Body of pancreas (tissue), 4 donors: ENCODE measurements at regions not wholly inside any gene's neighbourhood (a gene's known extent, or its start where the extent isn't known, plus 50 kb on each side); places are given as distances from the start of the nearest gene placed in this dataset.

ENCODE experiments used
- POLR2A ChIP-seq, 3 donors: fragments of 450-650 bp; IDR thresholded peaks; one replicate each; pipeline ENCODE4 v1.6.1; 2016; ENCODE audit warnings: antibody characterized with exemption in 3 of 3, mild to moderate bottlenecking in 2 of 3
- TF ChIP-seq, protein P1 (sequence below), 7 experiments: fragments of 450-650 bp in 4 of 7; fragments of 200-600 bp in 3 of 7; sonication (generic) in 3 of 7; IDR thresholded peaks; one replicate each; pipeline ENCODE4 v1.5.1; 2016 to 2019; ENCODE audit warnings: antibody characterized with exemption in 7 of 7

DNA sequence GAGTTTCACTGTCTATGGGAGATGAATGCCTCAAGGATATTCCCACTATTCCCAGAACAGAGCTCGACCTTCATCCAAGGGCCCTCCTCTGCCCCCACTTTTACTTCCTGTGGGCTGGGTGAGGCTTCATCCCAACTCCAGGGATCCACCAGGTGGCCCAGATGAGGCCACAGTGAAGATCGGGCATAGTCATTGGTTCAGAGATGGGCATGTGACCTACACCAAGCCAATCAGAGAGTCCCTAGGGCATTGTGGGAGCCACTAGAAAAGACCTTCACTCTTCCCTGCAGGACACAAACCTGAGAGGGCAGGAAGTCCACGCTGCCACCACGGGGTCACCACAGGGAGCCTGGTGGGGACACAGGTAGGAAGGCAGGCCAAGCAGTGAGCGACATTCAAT is 72.9 kb upstream of the SLC22A16 start:
- TF ChIP-seq, protein P1, sequence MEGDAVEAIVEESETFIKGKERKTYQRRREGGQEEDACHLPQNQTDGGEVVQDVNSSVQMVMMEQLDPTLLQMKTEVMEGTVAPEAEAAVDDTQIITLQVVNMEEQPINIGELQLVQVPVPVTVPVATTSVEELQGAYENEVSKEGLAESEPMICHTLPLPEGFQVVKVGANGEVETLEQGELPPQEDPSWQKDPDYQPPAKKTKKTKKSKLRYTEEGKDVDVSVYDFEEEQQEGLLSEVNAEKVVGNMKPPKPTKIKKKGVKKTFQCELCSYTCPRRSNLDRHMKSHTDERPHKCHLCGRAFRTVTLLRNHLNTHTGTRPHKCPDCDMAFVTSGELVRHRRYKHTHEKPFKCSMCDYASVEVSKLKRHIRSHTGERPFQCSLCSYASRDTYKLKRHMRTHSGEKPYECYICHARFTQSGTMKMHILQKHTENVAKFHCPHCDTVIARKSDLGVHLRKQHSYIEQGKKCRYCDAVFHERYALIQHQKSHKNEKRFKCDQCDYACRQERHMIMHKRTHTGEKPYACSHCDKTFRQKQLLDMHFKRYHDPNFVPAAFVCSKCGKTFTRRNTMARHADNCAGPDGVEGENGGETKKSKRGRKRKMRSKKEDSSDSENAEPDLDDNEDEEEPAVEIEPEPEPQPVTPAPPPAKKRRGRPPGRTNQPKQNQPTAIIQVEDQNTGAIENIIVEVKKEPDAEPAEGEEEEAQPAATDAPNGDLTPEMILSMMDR (IDR thresholded peaks at IDR 0.05): no peak
- TF ChIP-seq POLR2A (IDR thresholded peaks at IDR 0.05): no peak
